DOHH2 (cell line): ENCODE measurements at regions not wholly inside any gene's neighbourhood (a gene's known extent, or its start where the extent isn't known, plus 50 kb on each side); places are given as distances from the start of the nearest gene placed in this dataset.

Experiments
- CTCF ChIP-seq: fragments of 200-600 bp; sonication (generic); IDR thresholded peaks from one replicate; pipeline ENCODE4 v1.5.1; 2014; ENCODE audit warnings: antibody characterized with exemption, mild to moderate bottlenecking, low read depth, low read length; ENCODE audit not compliant: poor library complexity, severe bottlenecking
- EZH2phosphoT487 ChIP-seq: fragments of 200-600 bp; sonication (generic); IDR thresholded peaks from 2 replicates; pipeline ENCODE4 v1.6.1; 2017; ENCODE audit warnings: borderline replicate concordance, mild to moderate bottlenecking, antibody characterized with exemption, low read length, moderate library complexity, mixed read lengths

- TF ChIP-seq CTCF (no peak), EZH2phosphoT487 (no peak)
Observed at GRCh38 chr12:46907791-46908190, 82.0 kb upstream of the SLC38A4 start.
